ENCODE measurements at regions not wholly inside any gene's neighbourhood (a gene's known extent, or its start where the extent isn't known, plus 50 kb on each side); places are given as distances from the start of the nearest gene placed in this dataset.

- TF ChIP-seq CTCF (IDR thresholded peaks at IDR 0.05; ENCODE audit: low read length) = no peak
- TF ChIP-seq EZH2 (optimal IDR thresholded peaks at IDR 0.05; ENCODE audit: low read depth, low read length) = no peak
Measured at GRCh38 chr6:168908887-168909286, 344.8 kb downstream of the THBS2 start.
